ENCODE measurements at regions not wholly inside any gene's neighbourhood (a gene's known extent, or its start where the extent isn't known, plus 50 kb on each side); places are given as distances from the start of the nearest gene placed in this dataset.

- ATAC-seq (ENCODE audit: low read depth) (no peak), DNase-seq (no peak)
- POLR2A ChIA-PET (ENCODE audit: unreplicated experiment) = no interaction called here
- Histone ChIP-seq H4K5ac (ENCODE audit: low read depth, low read length) (no peak overlapping the region), H3K56ac (ENCODE audit: extremely low read depth, insufficient read depth, low read length) (no peak overlapping the region), H3K4me3 (ENCODE audit: insufficient read depth, low read depth, low read length) (no peak overlapping the region), H3K4me2 (ENCODE audit: low read depth, low read length) (no peak overlapping the region), H3K9me3 (ENCODE audit: control insufficient read depth, insufficient read depth, low read length) (peaks cover 2% of the 10 kb centered on the region; the same call in 1 of the 2 replicates), H2AFZ (replicated peaks; ENCODE audit: low read length, poor library complexity) (no peak overlapping the region), H2AK5ac (ENCODE audit: low read depth, low read length) (no peak overlapping the region), H3K18ac (ENCODE audit: low read depth, low read length) (no peak overlapping the region), H4K91ac (ENCODE audit: insufficient read depth, low read depth, low read length) (no peak overlapping the region), H3K4ac (ENCODE audit: low read depth, low read length) (no peak overlapping the region), H3K36me3 (ENCODE audit: control insufficient read depth, insufficient read depth, low read length) (no peaks in the 10 kb centered on the region), H2BK5ac (ENCODE audit: low read depth, low read length, poor library complexity, severe bottlenecking) (no peak overlapping the region), H3K79me1 (ENCODE audit: low read depth in 1 of 2, low read length in 2 of 2) (no peaks in the 10 kb centered on the region), H3K9ac (ENCODE audit: low read depth, low read length) (no peak overlapping the region), H3K14ac (replicated peaks; ENCODE audit: low read depth, low read length) (no peak overlapping the region), H2BK15ac (ENCODE audit: low read depth, low read length) (no peak overlapping the region), H4K20me1 (ENCODE audit: insufficient read depth, low read length) (no peaks in the 10 kb centered on the region), H2BK20ac (ENCODE audit: low read depth, low read length) (no peak overlapping the region), H3K4me1 (ENCODE audit: control insufficient read depth, insufficient read depth, low read length) (no peaks in the 10 kb centered on the region), H2AK9ac (replicated peaks; ENCODE audit: low read depth, low read length, poor library complexity) (no peak overlapping the region), H3K27me3 (ENCODE audit: control insufficient read depth, insufficient read depth, low read length) (no peaks in the 10 kb centered on the region), H2BK120ac (ENCODE audit: low read depth, low read length) (no peak overlapping the region), H3K27ac (ENCODE audit: insufficient read depth, low read length) (no peak overlapping the region), H3K9me1 (ENCODE audit: insufficient read depth, low read length) (no peaks in the 10 kb centered on the region), H4K8ac (ENCODE audit: low read depth in 2 of 2, low read length in 2 of 2) (no peak overlapping the region), H3K23ac (ENCODE audit: low read depth, low read length) (no peak overlapping the region)
- dilution Hi-C loops (cut with HindIII; ENCODE audit: low sequenced_read_pairs, unreplicated experiment) = no loop called here
- no TSS peak for BruUV-seq (replicated peaks)
- in situ Hi-C loops (cut with MboI; ENCODE audit: low sequenced_read_pairs) = no loop called here
- CTCF ChIA-PET = no interaction called here
- TF ChIP-seq SMC3 (IDR thresholded peaks at IDR 0.05; ENCODE audit: low read depth, low read length) = no peak
- WGBS, 2 experiments (ENCODE audit: extremely low coverage in 2 of 2, insufficient read length in 1 of 2) = 62% methylated on average over 5 of the region's 16 CpGs; no CpG with 5 or more reads in 1 of the 2 experiments
- intact Hi-C loops (cut with micrococcal nuclease) = no loop called here
Observed at GRCh38 chr19:32165750-32166149, 179.7 kb upstream of the ZNF507 start.

Measured in IMR-90 (cell line).